Mammary epithelial cell (primary cell): ENCODE measurements at regions not wholly inside any gene's neighbourhood (a gene's known extent, or its start where the extent isn't known, plus 50 kb on each side); places are given as distances from the start of the nearest gene placed in this dataset.

Source experiments
- CTCF ChIP-seq, 2 donors: IDR thresholded peaks in 1 of 2; conservative IDR thresholded peaks in 1 of 2; 2 replicates each; pipeline ENCODE4 v1.5.1; 2011 to 2012; ENCODE audit warnings: inconsistent platforms in 2 of 2, low read length in 2 of 2, mild to moderate bottlenecking in 2 of 2, control low read depth in 1 of 2, low read depth in 1 of 2; ENCODE audit not compliant: insufficient read depth in 1 of 2; ENCODE audit errors: extremely low read depth in 1 of 2
- EZH2 ChIP-seq: IDR thresholded peaks from 2 replicates; pipeline ENCODE4 v1.6.1; 2012; ENCODE audit warnings: low read length, inconsistent platforms, borderline replicate concordance

- no peak for TF ChIP-seq CTCF (conservative IDR thresholded peaks at IDR 0.05 in 1 of 2, IDR thresholded peaks at IDR 0.05 in 1 of 2; ENCODE audit: extremely low read depth in 1 of 2, insufficient read depth in 1 of 2, low read depth in 1 of 2, low read length in 2 of 2)
- TF ChIP-seq EZH2 = no peak
Observed at GRCh38 chr1:221886311-221886710, 144.4 kb upstream of the DUSP10 start.
